GM13977 (cell line): ENCODE measurements at regions not wholly inside any gene's neighbourhood (a gene's known extent, or its start where the extent isn't known, plus 50 kb on each side); places are given as distances from the start of the nearest gene placed in this dataset.
"Not testable (repeated sequence)": the region's sequence is repeated elsewhere in the genome, so short reads cannot be mapped to it uniquely, and the experiment has no call there.

ENCODE experiments used
- DNase-seq: peaks from one replicate; pipeline ENCODE4 v3.0.0; 2012; ENCODE audit warnings: low spot score
- CTCF ChIP-seq: IDR thresholded peaks from 2 replicates; pipeline ENCODE4 v1.5.1; 2012; ENCODE audit warnings: mild to moderate bottlenecking, control low read depth; ENCODE audit not compliant: insufficient read depth; ENCODE audit errors: extremely low read depth, missing control alignments
- in situ Hi-C: fragments of 300-500 bp; cut with MboI; formaldehyde crosslinking; loops from one replicate; pipeline ENCODE4 v1.12.0; 2022; ENCODE audit warnings: low sequenced_read_pairs, low pct_unique_long_range_greater_than_20kb, mixed read lengths, inconsistent platforms; ENCODE audit not compliant: unreplicated experiment

GRCh38 chr13:112158961-112159360, 92.0 kb downstream of the SOX1 start:
- DNase-seq = no peak
- in situ Hi-C loops = no loop called here
- TF ChIP-seq CTCF = no peak

GRCh38 chr13:112159575-112160547, 92.9 kb downstream of the SOX1 start:
- DNase-seq = no peak
- in situ Hi-C loops = no loop called here
- TF ChIP-seq CTCF = no peak

GRCh38 chr13:112160558-112160957, 93.6 kb downstream of the SOX1 start:
- in situ Hi-C loops = no loop called here
- DNase-seq = no peak
- TF ChIP-seq CTCF = no peak

- in situ Hi-C loops = no loop called here
- no peak for TF ChIP-seq CTCF
- DNase-seq = no peak
Observed at GRCh38 chr13:112161521-112162301, 94.8 kb downstream of the SOX1 start.

- DNase-seq, in situ Hi-C loops: not testable (repeated sequence)
Observed at GRCh38 chr13:112163691-112164660, 97.0 kb downstream of the SOX1 start.

GRCh38 chr13:112165712-112166111, 98.8 kb downstream of the SOX1 start:
- no peak for TF ChIP-seq CTCF
- in situ Hi-C loops = no loop called here
- no peak for DNase-seq
